T follicular helper cell (primary cell): ENCODE measurements at regions not wholly inside any gene's neighbourhood (a gene's known extent, or its start where the extent isn't known, plus 50 kb on each side); places are given as distances from the start of the nearest gene placed in this dataset.

Source experiments
- DNase-seq: peaks from one replicate; pipeline ENCODE4 v3.0.0-alpha.2; 2020; ENCODE audit warnings: low read depth

DNA sequence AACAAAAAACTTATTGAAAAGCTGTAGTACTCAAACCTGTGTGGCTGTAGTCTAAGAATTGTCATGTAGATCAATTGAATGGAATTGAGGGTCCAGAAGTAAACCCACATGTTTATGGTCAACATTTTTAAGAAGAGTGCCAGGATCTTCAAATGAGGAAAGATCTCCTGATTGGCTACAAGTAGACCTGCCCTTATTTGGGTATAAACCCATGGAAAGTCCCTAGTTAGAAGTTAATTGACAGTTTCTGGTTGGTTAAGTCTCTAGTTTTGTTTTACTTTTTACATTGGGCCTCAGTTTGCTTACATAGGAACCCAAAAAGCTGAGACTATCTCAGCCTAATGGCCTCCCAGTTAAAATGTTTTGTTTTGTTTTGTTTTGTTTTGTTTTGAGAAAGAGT is 91.9 kb upstream of the RESF1 start:
- DNase-seq: no peak

DNA sequence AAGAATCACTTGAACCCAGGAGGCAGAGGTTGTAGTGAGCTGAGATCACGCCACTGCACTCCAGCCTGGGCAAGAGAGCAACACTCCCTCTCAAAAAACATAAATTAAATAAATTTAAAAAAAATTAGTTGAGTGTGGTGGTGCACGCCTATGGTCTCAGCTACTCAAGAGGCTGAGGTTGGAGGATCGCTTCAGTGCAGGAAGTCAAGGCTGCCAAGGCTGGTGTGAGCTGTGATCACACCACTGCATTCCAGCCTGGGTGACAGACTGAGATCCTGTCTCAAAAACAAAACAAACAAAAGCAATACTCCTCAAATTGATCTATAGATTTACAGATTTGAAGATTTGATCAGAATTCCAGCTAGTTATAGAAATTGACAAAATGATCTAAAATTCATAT is 92.7 kb upstream of the RESF1 start:
- no peak for DNase-seq

DNA sequence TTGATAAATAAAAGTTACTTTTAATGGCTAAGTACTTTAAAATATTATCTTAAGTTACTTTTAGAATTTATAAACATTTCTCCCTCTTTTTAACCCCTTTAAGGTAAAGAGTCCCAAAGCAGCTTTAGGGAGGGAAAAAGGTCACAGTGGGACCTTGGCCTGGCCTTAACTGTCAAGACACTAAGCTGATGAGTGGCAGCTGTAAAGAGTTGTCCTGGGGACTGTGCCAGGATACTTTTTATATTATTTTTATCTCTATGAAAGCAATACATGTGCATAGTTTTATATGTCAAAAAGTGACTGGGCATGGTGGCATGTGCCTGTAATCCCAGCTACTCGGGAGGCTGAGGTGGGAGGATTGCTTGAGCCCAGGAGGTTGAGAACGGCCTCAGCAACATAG is 94.2 kb upstream of the RESF1 start:
- DNase-seq: no peak

DNA sequence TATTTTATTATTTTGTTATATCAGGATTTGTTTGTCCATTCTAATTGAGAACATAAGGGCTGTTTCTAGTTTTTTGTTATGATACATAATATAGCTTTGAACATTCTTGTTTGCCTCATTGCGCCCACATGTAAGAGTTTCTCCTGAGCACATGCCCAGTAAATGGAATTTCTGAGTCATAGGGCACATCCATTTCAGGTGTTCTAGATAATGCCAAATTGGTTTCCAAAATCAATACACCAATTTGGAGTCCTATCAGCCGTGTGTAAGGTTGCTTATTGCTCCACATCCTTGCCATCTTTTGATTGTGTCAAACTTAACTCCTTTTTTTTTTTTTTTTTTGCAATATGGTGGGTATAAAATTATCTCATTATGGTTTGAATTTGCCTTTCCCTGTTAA is 97.9 kb upstream of the RESF1 start:
- DNase-seq: no peak

DNA sequence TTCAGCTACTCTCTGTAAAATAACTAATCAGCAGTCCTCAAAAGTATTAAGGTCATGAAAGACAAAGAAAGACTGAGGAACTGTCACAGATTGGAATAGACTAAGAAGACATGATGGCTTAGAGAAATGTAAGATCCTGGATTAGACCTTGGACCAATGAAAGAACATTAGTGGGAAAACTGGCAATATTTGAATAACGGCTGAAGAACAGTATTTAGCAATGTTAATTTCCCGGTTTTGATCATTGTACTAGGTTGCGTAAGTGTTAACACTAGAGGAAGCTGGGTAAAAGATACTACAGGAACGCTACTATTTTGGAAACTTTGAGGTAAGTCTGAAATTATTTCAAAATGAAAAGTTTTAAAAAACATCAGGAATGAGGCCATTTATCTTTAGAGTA is 98.8 kb upstream of the RESF1 start:
- no peak for DNase-seq

DNA sequence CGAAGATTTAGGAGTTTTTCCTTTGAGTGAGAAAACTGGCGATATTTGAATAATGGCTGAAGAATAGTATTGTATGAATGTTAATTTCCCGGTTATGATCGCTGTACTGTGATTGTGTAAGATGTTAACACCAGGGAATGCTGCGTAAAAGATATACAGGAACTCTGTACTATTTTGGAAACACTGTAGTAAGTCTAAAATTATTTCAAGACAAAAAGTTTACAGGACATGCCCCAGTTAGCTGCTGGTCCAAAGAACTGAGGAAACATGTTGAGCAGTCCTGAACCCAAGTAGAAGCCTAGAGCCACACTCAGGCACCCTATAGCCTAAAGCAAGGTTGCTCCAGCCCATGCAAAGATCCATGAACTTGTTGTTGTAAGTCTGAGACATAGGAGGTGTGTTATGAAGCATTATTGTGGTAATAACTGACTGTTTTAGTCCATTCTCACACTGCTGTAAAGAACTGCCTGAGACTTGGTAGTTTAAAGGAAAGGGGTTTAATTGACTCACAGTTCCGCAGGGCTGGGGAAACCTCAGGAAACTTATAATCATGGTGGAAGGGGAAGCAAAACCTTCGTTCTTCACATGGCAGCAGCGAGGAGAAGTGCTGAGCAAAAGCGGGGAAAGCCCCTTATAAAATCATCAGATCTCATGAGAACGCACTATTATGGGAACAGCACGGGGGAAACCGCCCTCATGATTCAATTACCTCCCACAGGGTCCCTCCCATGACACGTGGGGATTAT is 99.8 kb upstream of the RESF1 start:
- DNase-seq: no peak

DNA sequence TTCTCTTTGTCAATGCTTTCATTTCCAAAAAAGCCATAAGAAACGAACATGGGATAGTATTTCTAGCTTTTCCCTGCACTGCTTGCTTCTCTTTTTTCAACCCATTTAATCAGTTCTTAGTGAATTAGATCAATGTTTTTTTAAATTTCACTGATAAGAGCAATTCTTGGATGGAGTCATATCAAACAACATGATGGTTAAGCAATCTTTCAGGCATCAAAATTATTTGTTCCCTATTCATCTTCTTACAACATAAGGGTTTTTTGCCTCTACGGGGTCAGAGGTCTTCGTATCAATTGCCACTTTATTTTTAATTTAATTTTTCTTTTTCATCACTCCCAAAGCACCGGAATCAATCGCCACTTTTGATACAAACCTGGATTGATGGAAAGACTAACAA is 103.8 kb upstream of the RESF1 start:
- DNase-seq: no peak

DNA sequence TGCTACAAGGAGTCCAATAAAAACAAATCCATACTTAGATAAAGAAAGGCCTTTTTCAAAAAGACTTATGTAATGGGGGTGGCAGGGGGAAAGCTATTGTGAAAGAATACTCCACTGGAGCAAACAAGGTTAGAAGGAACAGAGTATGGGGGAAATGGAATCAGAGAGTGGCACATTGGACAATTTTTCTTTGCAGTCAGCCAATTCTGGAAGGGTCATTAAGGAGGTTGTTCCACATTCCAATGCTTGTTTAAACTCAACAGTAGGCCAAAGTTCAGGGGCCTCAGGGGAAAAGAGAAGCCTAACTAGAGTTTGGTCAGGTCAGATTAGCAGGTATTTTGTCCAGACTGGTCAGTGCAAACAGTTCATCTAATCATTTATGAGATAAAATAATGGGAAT is 105.2 kb upstream of the RESF1 start:
- DNase-seq: no peak

DNA sequence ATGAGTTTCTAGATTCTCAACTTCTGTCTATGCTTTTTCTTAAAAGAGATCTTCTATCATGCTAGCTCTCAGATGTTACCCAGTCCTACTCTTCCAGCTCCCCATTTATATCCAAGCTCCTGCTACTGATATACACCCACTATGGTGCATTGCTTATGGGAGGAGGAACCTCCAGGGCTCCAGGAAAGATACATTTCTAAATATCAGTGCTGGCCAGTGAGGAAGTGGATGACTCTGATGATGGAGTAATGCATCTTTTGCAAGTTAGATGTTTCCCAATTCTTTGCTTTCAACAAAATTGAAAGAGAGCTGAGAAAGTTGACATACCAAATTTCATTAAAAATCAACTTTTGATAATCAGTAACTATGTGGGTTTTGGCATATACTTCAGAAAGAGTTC is 105.7 kb upstream of the RESF1 start:
- DNase-seq: no peak

DNA sequence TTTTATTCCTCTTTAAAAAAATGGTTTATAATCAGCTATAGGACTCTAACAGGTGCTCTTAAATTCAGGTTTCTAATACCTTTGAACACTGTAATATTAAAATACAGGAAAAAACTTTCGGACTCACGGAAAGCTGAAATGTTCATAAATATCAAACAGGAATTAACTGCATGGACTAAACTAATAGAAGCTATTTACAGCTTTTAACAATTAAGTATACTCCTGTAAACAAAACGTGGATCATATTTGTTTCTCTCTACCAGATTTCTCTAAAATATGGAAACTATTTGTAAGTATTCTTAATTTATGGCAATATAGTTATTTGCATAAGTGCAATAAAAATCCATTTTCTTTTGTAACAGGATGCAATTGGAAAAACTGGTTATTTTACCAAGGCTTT is 108.9 kb upstream of the RESF1 start:
- no peak for DNase-seq

DNA sequence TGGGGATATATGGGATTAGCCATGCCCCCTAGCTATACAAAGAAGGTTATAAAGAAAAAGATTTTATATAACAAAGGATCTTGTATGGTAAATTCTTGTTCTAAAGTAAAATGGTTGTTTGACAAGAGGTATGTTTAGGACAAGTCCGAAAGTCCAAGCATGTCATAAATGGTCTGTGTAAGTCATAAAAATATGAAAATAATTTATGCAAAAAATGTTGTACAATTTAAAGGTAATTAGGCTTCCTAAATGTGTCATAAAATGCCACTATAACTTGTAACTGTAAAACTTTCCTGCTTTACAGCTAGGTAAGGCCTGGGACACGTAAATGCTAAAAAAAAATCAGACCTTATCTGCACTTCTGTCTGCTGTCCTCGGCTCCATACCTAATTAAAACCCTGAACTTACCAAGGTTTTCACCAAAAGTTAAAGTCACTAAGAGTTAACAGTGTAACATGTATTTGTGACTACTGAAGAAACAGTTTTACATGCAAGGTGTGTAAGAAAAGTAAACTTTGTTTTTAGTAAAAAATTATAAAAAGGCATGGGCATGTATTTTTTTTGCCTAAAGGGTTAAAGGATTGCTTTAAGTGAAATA is 110.0 kb upstream of the RESF1 start:
- no peak for DNase-seq

DNA sequence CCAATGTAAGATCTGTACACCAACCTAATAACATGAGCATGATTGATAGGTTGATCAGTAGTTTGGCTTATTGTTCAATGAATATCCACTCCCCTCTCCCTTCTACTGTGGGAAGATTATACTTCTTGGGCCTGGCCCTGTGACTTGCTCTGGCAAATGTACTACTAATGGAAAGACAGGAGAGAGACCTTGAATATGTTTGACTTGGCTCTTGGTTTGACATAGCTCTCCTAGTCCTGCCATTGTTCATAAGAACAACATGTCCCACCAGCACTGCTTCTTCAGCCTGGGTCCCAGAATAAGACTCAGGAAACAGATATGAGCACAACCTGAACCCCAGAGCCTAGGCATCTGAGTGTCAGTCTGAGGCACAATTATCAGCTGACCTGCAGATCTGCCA is 112.8 kb upstream of the RESF1 start:
- DNase-seq: no peak

DNA sequence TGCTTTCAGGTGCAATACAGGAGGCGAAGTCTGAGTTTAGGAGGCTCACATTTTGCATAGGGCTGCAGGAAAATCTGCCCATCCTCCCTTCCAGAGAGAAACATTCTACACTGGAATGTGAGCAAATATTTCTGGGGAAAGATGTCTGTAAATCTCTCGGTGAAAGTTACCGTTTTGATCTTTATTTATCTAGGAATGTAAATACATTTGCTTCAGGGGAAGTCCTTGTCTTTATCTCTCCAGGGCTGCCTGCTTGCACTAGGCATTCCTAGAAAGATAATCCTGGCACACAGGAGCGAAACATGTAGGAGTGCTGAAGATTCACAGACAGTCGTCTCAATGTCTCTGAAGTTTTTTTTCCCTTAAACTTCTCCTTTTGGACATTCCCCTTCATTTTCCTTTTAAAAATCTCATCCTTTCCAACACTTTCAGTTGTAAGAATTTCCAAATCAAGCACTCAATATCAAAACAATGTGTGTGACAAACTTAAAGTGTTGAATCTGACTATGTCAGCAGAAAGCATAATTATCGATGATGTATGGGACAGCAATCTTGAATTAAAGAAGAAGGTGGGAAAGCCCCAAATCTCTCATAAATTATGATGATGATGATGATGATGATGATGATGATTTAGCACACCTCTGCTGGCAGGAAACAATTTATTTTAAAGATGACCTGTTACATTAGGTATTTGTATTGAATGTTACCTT is 113.4 kb upstream of the RESF1 start:
- DNase-seq: no peak

DNA sequence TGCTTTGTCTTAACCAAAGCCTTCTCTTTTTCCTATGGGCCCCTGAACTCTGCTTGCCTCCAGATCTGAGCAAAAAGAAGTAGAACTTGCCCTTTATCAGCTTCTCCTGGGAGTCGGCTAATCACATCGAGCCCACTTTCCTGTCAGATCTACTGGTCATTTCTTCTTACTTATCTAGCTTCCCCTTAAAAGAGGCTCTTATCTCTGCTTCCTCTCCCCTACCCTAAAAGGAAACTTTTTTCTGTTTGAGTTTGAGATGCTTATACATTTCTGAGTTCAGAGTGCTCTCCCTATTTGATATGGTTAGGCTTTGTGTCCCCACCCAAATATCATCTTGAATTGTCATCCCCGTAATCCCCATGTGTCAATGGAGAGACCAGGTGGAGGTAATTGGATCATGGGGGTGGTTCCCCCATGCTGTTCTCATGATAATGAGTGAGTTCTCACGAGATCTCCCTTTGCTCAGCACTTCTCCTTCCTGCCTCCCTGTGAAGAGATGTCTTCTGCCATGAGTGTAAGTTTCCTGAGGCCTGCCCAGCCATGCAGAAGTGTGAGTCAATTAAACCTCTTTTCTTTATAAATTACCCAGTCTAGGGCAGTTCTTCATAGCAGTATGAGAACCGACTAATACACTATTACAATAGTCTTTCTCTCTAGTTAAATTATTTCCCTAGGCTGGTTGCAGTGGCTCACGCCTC is 114.7 kb upstream of the AMN1 start:
- no peak for DNase-seq

DNA sequence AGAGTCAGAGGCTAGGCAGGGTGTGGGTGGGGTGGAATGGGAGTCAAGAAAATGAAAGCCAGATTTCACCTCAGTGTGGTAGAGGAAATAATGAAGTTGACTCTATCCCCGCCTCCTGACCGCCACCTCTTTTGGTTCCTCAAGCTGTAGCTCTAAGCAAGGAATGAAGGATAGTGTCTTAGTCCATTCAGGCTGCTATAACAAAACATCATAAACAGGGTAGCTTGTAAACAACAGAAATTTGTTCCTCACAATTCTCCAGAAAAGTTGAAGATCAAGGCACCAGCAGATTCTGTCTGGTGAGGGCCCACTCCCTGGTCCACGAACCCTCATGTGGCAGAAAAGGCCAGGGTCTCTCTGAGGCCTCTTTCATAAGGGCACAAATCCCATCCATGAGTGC is 109.1 kb upstream of the AMN1 start:
- no peak for DNase-seq

DNA sequence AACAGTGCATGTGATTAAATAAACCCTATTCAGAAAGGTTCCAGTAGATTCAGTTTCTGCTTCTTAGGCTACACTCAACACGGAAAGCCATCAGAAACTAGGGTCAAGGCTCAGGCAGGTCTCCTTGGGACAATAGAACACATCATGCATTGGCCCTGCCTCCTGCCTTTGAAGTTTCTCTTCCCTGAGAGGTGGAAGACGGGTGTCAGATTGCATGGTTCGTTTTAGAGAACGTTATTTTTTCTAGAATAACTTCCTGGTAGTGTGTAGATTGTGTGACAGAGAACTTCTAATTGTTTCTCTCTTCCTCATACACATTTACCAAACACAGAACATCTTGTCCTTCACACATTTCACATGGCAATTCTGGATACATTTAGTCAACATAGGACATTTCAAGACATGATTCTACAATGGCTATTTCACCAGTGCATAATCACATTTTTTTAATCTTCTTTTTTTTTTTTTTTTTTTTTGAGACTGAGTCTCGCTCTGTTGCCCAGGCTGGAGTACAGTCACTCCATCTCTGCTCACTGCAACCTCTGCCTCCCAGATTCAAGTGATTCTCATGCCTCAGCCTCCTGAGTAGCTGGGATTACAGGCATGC is 106.6 kb upstream of the AMN1 start:
- no peak for DNase-seq

DNA sequence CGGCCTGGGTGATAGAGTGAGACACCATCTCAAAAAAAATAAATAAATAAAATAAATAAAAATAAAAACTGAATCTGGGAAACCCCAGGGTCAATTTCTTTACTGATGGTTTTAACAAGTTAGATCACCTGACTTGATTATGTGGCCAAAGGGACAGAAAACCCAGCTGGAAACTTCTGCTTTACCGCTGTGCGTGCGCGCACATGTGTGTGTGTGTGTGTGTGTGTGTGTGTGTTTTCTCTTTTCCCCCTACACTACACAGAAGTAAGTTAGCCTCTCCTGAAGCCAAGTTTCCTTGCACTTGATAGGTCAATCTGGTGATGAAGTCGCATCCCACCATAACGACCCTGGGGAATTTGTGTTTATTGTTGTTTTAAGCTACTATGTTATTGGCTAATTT is 105.3 kb upstream of the AMN1 start:
- no peak for DNase-seq

DNA sequence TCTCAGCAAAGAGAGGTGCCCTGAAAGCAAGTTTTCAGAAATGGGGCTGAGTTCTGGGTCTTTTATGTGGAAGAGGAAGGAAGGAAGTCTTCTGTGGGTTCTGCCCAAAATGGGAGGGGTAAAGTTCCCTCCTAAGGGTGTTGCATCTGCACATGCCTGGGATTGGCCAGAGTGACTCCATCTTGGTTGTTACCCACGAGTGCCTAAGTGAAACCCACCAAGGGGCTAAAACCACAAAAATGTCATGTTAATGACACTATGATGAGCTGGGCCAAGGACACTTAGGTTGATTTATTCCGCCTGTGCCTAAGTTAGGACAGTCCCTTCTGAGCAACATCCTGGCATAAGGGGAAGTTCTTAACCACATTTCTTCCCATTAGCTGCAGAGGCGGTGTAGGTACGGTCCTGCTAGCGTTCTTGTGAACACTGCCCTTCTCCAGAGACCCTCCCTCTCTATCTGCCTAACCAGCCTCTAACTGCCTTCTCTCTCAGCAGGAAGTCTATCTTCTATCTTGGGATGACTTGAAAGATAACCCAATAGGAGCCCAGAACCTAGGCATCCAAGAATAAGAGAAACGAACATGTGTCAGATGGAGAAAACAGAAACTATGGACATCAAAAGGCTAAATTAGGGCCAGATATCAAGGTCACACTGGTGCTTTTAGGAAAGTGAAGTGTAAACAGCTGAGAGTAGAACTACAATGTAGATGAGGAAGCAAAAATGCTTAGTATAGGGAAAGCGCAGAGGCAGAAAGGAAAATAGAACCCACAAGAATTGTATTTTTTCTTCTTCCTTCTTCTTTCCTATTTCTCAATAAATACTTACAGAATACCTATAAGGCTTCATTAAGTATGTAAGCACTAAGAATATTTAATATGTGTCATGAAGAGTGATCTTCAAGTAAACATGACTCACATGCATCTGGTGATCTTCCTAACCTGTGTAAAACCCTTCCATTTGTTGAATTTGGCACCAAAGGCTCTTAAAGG is 104.2 kb upstream of the AMN1 start:
- peak; percentile 9 for DNase-seq

DNA sequence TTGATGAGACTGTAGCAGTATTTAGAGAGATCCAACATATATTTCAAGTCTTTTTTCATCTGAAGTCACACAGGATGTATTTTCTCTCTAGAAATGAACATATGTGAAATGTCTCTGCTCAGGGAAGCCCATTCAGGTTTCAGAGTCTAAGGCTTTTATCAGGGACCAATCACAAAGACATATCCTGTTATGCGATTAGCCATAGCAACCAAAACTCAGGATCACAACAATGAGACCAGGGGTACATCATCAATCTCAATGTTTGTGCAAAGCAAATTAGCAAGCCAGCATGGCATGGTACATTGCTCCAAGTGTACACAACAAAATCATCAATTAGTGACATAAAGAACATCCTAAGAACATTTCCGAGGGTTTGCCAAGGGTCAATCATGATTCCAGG is 99.2 kb upstream of the AMN1 start:
- DNase-seq: no peak

DNA sequence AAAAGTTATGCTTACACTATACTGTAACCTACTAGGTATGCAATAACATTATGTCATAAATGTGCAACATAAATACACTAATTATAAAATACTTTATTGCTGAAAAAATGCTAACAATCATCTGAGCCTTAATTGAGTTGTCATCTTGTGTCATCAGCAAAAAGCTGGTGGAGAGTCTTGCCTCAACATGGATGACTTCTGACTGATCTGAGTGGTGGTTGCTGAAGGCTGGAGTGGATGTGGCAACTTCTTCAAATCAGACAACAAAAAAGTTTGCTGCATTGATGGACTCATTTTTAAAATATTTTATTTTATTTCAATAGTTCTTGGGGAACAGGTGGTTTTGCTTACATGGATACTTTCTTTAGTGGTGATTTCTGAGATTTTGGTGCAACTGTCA is 93.9 kb upstream of the AMN1 start:
- DNase-seq: no peak

DNA sequence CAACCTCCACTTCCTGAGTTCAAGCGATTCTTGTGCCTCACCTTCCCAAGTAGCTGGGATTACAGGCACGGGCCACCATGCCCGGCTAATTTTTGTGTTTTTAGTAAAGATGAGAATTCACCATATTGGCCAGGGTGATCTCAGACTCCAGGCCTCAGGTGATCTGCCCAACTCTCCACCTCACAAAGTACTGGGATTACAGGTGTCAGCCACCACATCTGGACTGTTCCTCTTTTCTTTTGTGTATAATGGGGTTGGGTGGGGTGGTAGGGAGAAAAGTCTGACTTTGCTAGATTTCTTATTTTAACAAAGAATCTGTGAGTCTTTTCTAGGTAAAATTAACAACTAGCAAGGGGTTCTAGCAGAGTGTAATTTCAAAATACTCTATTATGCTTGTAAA is 92.7 kb upstream of the AMN1 start:
- DNase-seq: no peak
